VCaP (cell line): ENCODE measurements at regions not wholly inside any gene's neighbourhood (a gene's known extent, or its start where the extent isn't known, plus 50 kb on each side); places are given as distances from the start of the nearest gene placed in this dataset.

Source experiments
- H3K27ac ChIP-seq: fragments of 450-650 bp; 2 replicates; pipeline ENCODE4 v1.5.1; 2017
- TF ChIP-seq, protein P1 (sequence below): fragments of 450-650 bp; conservative IDR thresholded peaks from 2 replicates; pipeline ENCODE4 v1.5.1; 2017; ENCODE audit warnings: mild to moderate bottlenecking, moderate library complexity

DNA sequence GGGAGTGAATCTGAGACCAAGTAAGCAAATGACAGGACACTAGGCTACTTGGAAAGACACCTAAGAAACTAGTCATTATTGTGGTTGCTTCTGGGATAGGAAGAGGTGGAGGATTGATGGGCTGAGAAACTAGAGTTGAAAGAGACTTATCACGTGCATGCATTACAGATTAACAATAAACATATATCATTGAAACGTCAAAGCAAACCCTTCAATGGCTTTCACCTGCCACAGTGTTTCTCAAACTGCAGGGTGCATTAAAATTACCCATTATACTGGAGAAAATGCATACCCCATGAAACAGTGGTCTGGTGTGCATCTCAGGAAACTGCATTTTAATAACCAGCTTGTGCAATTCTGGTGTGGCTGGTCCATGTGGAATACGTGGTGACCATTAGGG lies 318.8 kb downstream of the SMAD2 start:
- H3K27ac ChIP-seq, result no peak overlapping the region
- TF ChIP-seq, protein P1, sequence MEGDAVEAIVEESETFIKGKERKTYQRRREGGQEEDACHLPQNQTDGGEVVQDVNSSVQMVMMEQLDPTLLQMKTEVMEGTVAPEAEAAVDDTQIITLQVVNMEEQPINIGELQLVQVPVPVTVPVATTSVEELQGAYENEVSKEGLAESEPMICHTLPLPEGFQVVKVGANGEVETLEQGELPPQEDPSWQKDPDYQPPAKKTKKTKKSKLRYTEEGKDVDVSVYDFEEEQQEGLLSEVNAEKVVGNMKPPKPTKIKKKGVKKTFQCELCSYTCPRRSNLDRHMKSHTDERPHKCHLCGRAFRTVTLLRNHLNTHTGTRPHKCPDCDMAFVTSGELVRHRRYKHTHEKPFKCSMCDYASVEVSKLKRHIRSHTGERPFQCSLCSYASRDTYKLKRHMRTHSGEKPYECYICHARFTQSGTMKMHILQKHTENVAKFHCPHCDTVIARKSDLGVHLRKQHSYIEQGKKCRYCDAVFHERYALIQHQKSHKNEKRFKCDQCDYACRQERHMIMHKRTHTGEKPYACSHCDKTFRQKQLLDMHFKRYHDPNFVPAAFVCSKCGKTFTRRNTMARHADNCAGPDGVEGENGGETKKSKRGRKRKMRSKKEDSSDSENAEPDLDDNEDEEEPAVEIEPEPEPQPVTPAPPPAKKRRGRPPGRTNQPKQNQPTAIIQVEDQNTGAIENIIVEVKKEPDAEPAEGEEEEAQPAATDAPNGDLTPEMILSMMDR, result no peak

DNA sequence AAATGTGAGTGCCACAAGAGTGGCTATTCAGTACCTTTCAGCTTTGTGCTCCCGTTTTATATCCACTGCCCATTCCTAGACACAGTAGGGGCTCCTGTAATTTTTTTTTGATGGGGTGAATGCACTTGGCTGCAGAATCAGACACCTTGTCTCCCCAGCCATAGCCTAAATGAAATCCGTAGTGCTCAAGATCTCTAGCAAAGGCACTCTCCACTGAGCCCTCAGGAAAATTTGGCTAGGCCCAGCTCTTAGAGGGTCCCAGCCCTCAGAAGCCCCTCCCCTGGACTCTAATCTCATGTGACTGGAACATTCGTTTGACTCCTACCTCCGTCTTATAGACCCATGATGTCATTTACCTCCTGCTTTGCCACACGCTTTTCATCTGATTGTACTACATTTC lies 323.9 kb downstream of the SMAD2 start:
- peak overlapping the region; percentile 76 for H3K27ac ChIP-seq
- TF ChIP-seq, protein P1, result no peak

DNA sequence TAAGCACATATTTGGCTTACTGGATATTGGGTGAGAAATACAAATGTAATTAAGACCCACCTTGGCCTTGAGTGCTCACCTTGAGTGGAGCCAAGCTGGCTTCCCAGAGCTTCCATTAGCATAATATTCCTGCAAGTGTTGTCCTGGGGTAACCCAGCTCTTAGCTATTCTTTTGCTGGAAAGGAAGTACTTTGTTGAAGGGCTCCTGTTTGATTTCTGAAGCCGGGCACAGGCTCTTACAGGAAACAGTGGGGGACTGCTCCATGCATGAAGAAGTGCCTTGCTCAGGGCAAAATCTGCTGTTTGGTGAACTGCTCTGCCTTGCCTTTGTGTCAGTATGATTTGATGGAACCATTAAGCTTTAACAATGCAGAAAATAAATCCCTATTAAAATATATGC lies 325.4 kb downstream of the SMAD2 start:
- TF ChIP-seq, protein P1, result no peak
- H3K27ac ChIP-seq, result peak overlapping the region; percentile 76

DNA sequence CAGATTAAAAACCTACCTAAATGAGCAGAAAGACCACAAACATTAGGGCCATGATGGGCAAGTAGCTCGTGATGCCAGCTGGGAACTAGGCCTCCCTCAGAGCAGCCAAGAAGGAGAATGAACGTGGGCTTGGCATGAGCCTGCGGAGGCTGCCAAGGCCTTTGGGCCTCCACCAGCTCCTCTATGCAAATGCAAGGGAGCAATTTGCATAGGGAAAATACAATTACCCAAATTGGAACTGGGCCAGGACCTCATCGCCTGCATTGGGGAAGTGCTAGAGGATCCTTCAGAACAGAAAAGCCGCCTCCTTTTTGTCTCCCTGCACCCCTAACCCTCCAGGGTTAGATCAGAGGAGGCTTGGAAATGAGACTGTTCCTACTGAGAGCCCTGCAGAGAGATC lies 326.4 kb downstream of the SMAD2 start:
- TF ChIP-seq, protein P1, result no peak
- H3K27ac ChIP-seq, result peak overlapping the region; percentile 76

DNA sequence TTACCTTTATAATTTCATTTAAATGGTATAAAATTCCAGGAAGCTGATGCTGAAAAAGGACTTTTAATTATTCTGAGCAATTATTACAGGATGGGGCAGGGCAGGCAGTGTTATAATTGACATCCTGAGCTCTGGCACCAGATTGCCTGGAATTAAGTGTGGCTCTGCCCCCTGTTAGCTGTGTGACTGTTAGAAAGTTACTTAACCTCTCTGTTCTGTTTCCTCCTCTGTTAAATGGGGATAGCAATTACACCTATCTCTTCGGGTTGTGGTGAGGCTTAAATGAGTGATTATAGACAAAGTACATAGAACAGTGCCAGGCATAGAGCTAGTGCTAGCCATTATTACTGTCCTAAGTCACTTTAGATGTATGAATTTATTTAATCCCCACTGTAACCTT lies 327.3 kb downstream of the SMAD2 start:
- no peak overlapping the region for H3K27ac ChIP-seq
- TF ChIP-seq, protein P1, result no peak

DNA sequence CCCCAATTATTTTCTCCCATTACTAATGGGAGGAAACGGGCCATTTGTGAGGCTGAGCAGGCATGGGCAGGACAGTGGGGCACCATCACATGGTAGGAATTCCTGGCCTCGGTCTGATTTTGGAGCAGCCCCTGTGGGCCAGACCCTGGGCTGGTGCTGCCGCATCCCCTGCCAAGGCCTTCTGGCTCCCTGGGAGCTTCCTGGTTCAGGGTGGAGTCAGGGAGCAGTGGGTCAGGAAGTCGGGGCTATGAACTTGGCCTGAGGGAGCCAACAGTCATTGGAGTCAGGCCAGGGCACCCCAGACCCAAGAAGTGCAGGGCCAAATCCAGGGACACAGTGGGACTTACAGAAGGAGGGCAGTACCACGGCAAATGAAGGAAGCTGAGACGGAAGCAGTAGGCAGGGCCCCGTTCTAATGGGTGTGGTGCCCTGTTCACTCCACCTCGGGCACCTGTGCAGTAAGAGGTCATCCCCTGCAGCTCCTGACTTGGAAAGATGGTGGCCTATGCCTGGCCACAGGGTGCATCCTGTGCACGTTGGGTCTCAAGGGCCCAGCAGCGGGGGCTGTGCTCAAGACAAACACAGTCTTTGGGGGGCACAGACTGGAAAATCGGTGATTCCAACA lies 328.1 kb downstream of the SMAD2 start:
- TF ChIP-seq, protein P1, result no peak
- no peak overlapping the region for H3K27ac ChIP-seq

DNA sequence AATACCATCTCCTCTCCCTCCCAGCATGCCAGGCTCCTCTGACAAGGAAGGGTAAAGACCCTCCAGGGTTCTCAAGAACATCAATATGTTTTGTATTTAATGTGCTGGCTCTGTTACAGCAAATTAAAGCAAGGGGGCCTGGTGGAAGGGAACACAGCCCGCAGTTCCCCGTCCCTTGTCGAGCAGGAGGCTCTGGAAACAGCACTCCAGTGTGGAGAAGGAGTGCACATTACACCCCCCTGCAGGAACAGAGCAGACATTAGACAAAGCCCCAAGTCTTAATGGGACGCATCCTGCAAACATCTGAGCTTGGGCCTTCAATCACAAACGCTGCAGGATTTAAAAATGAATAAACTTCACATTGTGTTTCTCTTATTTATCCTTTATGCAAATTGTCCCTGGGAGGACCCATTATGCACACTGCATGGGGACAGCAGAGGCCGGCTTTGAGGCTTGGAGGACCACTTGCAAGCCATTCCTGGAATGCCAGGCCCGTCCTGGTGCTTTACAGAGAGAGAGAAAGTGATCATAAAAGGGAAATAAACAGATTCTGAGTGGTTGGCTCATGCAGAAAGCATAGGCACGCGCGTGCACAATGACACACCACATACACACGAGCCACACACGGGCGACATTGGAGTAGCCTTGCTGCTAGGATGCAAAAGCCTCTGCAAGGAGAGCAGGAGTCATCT lies 328.7 kb downstream of the SMAD2 start:
- TF ChIP-seq, protein P1, result no peak
- H3K27ac ChIP-seq, result no peak overlapping the region
